ENCODE measurements at regions not wholly inside any gene's neighbourhood (a gene's known extent, or its start where the extent isn't known, plus 50 kb on each side); places are given as distances from the start of the nearest gene placed in this dataset.
A peak's percentile ranks its signal among the peaks of the same experiment; 100 is the strongest.
"Not testable (repeated sequence)": the region's sequence is repeated elsewhere in the genome, so short reads cannot be mapped to it uniquely, and the experiment has no call there.

DNA sequence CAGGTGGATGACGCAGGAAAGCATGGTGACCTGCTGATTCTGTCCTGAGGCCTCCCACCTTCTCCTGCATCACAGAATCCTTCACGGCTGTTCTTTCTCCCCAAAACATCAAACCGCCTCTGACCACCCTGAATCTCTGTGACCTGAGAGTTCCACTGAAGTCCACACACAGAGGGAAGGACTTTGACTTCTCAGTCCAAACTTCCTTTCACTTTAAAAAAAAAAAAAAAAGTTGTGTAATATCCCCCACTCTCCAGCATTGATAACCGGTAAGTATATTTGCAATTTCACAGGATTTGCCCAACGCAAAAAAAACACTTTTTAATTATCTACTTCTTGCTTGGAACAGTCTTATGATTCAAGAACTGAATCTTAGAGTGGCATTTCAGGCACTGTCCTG lies 259.5 kb upstream of the IRS2 start:
- no peak overlapping the region for H3K27ac ChIP-seq

DNA sequence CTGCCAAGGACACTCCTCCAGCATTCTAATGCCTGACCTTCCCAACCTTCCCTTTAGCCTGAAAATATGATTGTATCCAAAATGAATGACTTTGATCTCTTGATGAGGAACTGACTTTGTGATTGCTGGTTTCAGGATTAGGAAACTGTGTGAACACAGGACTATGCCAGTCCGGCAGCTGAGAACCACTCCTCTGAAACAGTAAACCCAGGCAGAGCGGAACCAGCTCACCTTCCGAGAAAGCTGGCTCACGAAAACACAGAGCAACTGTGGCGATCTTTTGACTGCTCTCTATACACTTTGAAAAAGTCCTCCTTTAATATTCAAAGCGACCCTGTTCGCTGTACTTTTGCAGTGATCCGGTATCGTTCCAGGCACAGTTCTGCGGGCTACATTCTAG lies 258.8 kb upstream of the IRS2 start:
- DNase-seq (ENCODE audit: low read depth, low spot score) = no peak
- H3K27ac ChIP-seq = no peak overlapping the region

More for the DNA sequence above, 259.5 kb upstream of the IRS2 start:
- DNase-seq (ENCODE audit: low read depth, low spot score) = no peak

DNA sequence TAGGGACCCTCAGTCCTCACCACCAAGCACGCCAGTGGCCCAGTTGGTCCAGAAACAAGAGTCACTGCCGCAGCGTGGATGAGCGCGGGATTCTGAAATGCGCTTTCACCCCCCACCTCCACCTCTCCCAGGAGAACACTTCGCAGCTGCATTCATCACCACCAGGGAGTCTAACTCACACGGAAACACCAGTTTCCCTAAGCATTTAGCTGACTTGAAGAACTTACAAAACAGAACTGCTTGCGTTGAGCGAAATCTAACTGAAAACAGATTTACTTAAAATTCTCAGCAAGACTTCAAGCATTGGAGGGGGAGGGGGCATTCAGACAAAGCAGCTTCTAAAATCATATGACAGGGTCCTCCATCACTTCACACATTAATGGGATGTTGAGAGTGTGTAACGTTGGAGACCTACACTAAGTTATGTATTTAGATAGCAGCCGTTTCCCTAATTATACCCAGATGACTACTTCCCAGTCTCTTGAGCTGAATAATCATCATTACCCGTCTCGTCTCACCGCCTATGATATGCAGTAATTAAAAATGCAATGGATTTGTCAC lies 258.2 kb upstream of the IRS2 start:
- DNase-seq (ENCODE audit: low read depth, low spot score) = no peak
- H3K27ac ChIP-seq = no peak overlapping the region

DNA sequence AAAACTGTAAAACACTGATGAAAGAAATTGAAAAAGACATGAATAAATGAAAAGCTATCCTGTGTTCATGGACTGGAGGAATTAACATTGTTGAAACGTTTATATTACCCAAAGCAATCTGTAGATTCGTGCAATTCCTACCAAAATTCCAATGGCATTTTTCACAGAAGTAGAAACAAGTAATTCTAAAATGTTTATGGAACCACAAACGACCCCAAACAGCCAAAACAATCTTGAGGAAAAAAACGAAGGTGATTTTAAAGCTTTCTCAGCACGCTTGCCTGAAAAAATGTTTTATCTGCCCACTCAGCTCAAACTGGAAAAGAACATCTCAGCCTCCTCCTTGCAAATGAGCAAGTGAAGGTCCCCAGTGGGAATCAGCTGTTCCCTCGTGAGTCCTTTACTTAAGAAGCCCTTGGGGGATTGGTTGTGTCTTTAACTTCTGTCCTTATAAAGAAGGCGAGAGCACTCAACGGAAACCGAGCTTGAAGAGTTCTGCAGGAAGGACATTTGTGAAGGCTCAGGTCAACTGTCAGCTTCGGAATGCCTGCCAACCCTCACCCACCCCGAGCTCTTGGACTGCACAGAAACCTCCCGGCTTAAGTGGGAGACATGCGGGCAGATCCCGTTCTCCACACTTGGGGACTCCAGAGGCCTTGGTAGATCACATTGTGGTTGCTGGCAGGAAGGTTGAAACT lies 256.0 kb upstream of the IRS2 start:
- no peak for DNase-seq (ENCODE audit: low read depth, low spot score)
- H3K27ac ChIP-seq = no peak overlapping the region

DNA sequence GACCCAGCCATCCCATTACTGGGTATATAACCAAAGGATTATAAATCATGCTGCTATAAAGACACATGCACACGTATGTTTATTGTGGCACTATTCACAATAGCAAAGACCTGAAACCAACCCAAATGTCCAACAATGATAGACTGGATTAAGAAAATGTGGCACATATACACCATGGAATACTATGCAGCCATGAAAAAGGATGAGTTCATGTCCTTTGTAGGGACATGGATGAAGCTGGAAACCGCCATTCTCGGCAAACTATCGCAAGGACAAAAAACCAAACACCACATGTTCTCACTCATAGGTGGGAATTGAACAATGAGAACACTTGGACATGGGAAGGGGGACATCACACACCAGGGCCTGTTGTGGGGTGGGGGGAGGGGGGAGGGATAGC lies 255.3 kb upstream of the IRS2 start:
- not testable (repeated sequence) for DNase-seq (ENCODE audit: low read depth, low spot score); H3K27ac ChIP-seq

DNA sequence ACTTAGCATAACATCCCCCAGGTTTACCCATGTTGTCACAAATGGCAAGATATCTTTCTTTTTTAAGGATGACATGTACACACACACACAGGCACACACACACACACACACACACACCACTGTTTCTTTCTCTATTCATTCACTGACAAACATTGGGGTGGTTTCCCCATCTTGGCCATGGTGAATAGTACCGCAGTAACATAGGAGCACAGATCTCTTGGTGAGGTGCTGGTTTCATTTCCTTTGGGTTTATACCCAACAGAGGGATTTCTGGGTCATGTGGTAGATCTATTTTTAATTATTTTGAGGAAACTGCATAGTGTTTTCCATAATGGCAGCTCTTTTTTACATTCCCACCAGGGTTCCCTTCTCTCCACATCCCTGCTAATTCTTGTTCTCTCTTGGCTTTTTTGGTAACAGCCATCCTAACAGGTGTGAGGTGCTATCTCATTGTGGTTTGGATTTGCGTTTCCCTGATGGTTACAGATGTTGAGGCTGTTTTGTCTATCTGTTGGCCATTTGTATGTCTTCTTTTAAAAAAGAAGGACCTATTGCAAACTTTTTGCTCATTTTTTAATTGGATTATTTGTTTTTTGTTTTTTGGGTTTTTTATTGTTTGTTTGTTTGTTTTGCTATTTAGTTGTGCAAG lies 251.7 kb upstream of the IRS2 start:
- no peak overlapping the region for H3K27ac ChIP-seq
- no peak for DNase-seq (ENCODE audit: low read depth, low spot score)

DNA sequence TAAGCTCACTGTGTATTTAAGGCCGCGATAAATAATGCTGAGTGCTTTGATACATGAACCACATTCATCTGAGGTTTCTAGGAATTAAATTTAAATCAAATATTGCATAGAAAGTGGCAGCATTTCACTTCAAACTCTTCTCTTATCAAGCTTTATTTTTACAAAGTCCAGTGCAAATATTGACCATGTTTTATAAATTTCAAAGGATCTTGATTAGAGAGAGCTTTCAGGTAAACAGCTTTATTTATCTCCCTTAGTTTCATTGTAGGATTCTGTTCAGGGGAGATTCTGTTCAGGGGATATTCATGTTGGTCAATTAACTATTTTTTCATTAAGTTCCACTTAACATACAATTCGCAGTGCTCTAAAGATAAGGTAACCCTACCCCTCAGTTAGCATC lies 249.7 kb upstream of the IRS2 start:
- no peak for DNase-seq (ENCODE audit: low read depth, low spot score)
- no peak overlapping the region for H3K27ac ChIP-seq

DNA sequence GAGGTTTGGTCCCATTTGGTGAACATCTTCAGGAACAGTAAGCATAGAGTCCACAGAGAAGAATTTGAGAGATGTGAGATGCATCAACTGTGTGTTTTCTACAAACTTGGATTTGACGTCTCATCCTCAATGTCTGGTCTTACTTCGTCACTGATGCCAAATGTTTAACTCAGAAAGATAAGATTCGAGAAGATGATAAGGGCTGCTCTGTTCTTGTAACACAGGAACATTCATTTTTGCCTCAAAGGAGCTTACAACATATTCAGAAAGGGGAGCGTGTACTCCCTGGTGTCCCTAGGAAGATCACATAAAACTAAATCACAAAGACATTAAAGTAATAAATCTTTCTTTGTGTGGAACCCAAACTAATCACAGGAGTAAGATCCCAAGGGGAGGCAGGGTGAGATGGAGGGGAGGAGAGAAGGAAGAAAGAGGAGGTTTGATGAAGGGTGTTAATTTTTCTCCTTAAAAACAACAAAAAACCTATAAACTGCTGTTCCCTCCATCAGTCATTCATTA lies 247.7 kb upstream of the IRS2 start:
- no peak for DNase-seq (ENCODE audit: low read depth, low spot score)
- no peak overlapping the region for H3K27ac ChIP-seq

DNA sequence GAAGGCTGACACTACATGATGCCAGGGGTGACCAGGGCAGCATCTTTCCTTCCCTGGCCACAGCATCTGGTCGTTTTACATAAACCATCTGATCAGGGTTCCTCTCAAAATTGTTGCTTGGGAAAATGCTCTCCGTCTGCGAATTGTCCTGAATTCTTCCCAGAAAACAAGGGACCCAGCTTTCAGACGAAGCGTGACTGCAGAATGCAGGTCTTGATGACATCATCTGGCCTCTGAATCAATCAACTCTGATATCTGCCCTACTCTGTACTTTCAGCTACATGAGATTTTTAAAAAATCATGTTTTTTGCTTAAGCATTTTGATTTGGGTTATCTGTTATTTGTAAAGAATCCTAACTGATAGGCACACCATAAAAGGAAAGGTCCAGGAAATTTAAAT lies 246.6 kb upstream of the IRS2 start:
- no peak overlapping the region for H3K27ac ChIP-seq
- no peak for DNase-seq (ENCODE audit: low read depth, low spot score)

DNA sequence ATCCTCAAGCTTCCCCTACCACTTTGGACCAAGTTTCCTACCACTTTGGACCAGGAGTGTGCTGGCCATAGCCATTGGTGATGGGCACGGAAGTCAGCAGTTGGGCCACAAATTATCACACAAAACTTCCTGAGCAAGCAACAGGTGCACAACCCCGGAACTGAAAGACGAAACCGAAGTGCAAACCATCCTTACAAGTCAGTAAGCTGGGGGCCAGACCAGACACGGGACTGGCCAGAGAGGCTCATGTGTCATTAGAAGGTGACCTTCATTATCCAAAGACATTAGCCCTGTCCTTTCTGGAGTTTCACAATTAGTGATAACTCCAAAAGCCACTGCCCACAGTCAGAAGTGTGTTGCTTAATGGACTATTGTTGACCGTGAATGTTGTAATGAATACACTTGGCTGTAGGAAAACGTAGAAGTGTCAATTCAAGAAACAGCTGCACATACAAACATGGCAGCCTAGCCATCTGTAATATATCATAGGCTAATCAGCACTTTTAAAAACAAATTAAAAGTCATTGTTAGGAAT lies 244.1 kb upstream of the IRS2 start:
- no peak for DNase-seq (ENCODE audit: low read depth, low spot score)
- no peak overlapping the region for H3K27ac ChIP-seq

DNA sequence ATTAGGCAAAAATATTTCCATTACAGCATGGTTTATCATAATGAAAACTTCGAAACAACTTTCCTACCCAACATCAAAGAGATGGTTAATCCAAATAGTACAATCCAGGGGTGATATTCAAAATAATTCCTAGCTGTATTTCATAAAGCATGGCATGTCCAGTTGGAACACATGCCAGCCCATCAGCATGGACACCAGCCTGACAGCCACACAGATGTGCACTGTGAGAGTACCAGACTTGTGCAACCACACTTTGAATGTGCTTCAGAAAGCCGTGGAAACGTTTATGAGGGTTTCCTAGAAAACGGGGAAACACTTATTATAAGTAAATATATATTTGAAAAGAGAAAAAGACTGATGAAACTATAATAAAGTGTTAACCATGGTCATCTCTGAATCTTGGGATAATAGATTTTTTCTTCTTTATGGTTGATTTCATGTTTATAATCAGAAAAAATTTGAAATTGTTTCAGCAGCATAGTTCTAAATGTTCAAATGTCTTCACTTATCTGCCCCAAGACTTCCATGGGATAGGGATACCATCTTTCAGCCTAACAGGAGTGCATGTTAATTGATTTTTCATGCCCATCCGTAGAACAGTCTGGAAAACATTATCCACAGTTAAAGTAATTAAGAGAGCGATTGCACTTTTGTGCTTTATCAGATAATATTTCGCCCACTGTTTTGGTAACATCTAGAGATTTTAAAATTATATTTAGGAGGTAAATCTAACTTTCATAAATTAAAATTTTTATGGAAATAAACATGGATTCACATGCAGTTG lies 242.6 kb upstream of the IRS2 start:
- H3K27ac ChIP-seq = no peak overlapping the region
- DNase-seq (ENCODE audit: low read depth, low spot score) = no peak

DNA sequence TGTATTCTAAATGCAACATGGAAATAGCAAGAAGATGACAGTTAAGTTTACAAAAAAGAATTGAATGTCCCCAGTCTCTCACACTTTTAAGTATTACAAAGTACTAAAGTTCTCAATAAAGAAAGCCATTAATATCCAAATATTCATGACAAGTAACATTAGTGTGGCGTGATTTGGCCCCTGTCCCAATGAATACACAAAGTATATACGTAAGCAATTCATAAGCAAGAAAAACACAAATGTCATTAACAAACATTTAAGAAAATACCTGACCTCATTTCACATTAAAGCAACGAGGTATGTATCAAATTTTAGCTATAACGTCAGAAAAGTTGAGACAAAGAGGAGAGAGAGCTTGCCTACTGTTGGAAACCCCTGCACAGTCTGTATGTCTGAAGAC lies 241.9 kb upstream of the IRS2 start:
- no peak overlapping the region for H3K27ac ChIP-seq
- no peak for DNase-seq (ENCODE audit: low read depth, low spot score)

DNA sequence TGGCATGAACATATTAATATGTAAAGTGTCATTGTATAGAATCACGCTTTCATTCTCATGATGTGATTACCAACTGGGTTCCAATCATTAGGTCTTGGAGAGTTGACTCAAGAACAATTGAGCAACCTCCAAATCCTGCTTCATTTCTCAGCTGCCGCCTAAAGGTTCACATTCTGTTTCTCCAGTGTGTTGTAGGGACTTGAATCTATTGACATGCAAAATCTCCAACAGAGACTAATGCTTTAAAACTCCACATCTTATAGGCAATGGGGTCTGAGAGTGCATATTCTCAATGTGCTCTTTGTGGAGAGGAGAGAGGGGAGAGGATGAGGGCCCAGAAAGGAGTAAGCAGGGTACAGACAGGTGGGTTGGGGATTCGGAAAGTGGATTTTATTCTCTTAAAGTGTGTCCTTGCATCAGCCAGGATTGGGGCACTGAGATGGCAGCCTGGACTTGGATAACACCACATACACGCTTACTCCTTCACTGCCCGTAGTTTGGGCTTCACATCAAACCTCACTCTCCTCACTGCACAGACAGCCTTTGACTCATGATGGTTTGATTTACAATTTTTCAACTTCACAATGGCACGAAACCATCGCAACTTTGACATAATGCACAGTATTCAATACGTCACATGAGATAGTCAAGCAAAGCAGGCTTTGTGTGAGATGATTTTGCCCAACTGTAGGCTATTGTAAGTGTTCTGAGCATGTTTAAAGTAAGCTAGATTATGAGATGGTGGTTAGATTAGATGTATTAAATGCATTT lies 241.3 kb upstream of the IRS2 start:
- DNase-seq (ENCODE audit: low read depth, low spot score) = no peak
- H3K27ac ChIP-seq = no peak overlapping the region

DNA sequence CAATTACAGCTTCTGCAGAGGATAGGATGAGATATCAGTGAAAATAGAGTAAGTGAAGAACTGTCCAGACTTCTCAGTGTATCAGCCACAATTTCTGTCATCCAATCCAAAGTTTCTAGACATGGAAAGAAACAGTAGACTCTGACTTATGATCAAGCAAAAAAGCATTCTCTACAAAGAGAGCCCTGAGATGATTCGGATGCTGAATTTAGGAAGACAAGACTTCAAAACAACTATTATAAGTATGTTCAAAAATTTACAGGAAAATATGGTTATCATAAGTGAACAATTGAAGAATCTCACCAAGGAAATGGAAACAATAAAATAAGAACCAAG lies 238.2 kb upstream of the IRS2 start:
- H3K27ac ChIP-seq = no peak overlapping the region
- DNase-seq (ENCODE audit: low read depth, low spot score) = no peak

DNA sequence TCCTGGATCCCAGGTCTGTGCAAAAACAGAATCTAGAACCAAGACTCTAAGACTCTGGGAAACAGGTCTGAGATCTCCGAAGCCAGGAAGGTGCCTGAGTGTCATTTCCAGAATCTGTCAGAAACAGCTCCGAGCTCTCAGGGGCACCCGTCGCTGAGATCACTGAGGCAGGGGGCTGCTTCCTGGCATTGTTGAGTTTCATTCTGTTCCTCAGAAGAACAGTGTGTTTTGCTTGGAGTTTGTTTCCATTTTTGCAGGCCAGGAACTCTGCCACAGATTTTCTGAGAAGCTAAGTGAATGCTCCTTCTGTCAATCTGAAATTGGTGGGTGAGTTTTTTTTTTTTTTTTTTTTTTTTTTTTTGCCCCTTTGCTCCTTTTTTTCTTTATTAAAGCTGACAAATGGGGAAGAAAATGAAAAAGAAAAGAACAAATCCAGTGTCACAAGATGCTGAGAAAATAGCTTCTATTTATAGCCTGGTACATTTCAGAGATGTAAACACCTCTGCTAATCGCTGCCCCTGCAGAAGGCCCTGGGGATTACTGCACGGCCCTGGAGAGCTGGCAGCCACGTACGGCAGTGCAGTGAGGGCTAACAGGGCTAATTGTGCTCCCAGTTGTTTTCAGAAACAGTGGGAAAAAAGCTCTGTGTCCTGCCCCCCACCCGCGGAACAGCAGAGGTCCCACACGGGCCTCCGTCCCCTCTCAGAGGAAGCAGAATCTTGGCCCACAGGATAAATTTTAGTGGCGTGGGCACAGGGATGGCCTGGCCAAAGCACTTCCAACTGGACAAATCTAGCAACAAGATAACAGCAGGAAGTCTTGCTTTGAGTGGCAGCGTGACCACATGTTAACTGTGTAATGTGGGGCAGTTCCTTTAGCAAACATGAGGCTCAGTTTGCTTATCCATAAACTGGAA lies 237.6 kb upstream of the IRS2 start:
- no peak for DNase-seq (ENCODE audit: low read depth, low spot score)
- no peak overlapping the region for H3K27ac ChIP-seq

DNA sequence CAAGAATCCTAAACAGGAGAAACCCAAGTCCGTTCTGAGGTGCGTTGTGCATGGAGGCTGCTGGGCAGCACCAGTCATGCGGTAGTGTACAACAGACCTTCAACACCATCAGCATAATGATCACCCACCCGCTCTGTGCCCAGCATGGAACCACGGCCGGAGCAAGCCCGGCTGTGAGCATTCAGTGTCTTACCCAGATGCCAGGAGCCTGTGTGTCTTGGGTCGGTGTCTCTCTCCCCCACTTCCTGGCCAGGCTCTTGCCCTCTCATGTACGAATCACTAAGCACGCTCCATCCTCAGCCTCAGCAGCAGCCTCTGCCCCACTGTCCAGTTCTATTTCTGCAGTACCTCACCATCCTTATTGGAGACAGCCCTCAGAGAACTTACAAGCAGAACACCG lies 231.6 kb upstream of the IRS2 start:
- no peak for DNase-seq (ENCODE audit: low read depth, low spot score)
- H3K27ac ChIP-seq = peak overlapping the region; percentile 74

DNA sequence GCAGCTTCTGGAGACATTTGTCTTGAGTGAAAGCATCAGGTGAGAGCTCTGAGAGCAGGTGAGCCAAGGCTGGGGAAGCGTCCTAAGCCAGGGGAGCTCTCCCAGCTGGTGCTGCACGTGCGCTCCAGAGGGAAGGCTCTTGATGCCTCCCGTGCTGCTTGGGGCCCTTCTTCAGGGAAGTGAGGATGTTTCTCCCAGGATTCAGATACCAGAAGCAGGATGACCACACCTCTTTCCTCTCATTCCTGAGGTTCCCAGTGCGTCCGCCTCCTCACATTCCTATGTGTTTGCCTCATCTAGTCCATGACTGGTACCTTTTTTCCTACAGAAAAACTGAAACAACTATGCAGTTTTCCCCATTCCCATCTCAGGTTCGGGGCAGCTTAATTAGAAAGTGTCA lies 231.0 kb upstream of the IRS2 start:
- no peak for DNase-seq (ENCODE audit: low read depth, low spot score)
- peak overlapping the region; percentile 74 for H3K27ac ChIP-seq

DNA sequence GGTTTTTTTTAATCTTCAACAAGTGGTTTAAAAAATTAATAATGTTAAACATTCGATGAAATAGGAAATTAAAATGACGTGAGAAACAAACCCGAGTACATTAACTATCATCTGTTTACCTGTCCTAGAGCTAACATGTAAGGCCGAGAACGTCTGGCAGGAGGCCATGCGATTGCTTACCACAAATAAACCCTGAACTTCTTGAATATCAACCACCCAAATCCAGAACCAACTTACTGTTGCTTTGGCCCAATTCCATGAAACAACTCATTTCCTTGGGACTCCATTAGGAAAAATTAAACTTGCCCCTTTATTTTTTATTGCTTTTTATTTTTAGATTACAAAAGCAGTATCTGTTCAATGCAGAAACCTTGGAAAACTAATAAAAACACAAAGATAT lies 228.9 kb upstream of the IRS2 start:
- peak overlapping the region; percentile 74 for H3K27ac ChIP-seq

DNA sequence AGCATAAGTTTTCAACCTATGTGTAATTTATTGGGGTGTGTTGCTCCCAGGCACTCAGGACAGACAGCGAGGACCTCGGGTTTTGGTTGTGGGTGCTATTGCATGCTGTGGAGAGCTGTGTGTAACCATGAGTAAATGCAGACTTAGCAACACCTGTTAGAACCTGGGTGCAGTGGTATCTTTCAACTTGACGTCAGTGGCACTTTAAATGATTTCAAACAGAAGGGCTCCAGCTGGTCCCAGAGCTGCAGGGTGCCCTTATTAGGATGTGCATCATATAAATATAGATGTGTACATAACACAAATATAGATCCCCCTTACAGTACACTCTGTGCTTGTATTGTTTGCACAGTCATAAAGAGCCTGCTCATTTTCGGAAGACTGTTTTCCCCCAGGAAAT lies 228.3 kb upstream of the IRS2 start:
- peak overlapping the region; percentile 74 for H3K27ac ChIP-seq
- DNase-seq (ENCODE audit: low read depth, low spot score) = no peak

More for the DNA sequence above, 228.9 kb upstream of the IRS2 start:
- DNase-seq (ENCODE audit: low read depth, low spot score) = peak; percentile 78

Measured in epithelial cell of prostate (primary cell).